ENCODE measurements at regions not wholly inside any gene's neighbourhood (a gene's known extent, or its start where the extent isn't known, plus 50 kb on each side); places are given as distances from the start of the nearest gene placed in this dataset.

GRCh38 chr6:28770732-28771131, 153.1 kb downstream of the TRIM27 start:
- TF ChIP-seq CTCF (conservative IDR thresholded peaks at IDR 0.05) = no peak
- no peak for TF ChIP-seq EZH2 (IDR thresholded peaks at IDR 0.05; ENCODE audit: low read depth)

Measured in PC-9 (cell line).